ENCODE measurements at regions not wholly inside any gene's neighbourhood (a gene's known extent, or its start where the extent isn't known, plus 50 kb on each side); places are given as distances from the start of the nearest gene placed in this dataset.

DNA sequence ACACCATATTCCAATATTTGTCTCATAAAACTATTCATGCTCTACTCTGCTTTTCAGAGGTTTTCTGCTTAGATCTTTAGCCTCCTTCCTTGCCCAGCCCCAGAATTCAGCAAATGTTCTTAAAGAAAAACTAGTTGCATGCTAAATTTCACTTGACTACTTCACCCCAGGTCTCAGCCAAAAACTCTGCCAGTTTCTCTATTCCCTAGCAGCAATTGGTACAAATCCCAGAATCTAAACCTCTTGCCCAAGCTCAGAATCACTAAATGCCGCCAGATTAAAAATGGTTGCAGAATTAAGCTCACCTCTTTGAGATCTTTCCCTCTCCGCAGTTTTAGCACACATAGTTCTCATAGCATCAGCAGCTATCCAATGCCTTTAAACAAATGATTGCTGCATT is 331.2 kb upstream of the SMARCA2 start:
- TF ChIP-seq, protein P1, sequence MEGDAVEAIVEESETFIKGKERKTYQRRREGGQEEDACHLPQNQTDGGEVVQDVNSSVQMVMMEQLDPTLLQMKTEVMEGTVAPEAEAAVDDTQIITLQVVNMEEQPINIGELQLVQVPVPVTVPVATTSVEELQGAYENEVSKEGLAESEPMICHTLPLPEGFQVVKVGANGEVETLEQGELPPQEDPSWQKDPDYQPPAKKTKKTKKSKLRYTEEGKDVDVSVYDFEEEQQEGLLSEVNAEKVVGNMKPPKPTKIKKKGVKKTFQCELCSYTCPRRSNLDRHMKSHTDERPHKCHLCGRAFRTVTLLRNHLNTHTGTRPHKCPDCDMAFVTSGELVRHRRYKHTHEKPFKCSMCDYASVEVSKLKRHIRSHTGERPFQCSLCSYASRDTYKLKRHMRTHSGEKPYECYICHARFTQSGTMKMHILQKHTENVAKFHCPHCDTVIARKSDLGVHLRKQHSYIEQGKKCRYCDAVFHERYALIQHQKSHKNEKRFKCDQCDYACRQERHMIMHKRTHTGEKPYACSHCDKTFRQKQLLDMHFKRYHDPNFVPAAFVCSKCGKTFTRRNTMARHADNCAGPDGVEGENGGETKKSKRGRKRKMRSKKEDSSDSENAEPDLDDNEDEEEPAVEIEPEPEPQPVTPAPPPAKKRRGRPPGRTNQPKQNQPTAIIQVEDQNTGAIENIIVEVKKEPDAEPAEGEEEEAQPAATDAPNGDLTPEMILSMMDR (IDR thresholded peaks at IDR 0.05; ENCODE audit: low read length): no peak
- no peak for TF ChIP-seq EZH2 (IDR thresholded peaks at IDR 0.05; ENCODE audit: borderline replicate concordance, low read length)

Data from OCI-LY1 (cell line).